ENCODE measurements at regions not wholly inside any gene's neighbourhood (a gene's known extent, or its start where the extent isn't known, plus 50 kb on each side); places are given as distances from the start of the nearest gene placed in this dataset.

DNA sequence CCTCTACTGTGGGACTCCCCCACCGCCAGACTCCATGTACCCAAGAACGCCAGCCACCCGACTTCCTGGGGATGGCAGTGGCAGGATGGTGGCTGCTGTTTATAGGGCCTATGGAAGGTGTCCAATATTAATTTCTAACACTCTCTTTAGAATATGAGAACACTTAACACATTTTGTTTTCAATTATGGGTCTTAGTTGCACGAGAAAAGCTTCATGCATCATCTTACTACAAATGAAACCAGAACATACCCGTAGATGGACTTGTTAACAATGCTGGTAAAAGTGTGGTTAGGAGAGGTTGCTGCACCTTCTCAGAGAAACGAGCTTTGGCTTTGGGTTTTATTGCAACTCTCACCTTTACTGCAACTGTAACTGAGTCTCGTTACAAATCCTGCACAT, 335.6 kb upstream of the ID2 start:
- TF ChIP-seq POLR2A (IDR thresholded peaks at IDR 0.05), result no peak
- TF ChIP-seq, protein P1, sequence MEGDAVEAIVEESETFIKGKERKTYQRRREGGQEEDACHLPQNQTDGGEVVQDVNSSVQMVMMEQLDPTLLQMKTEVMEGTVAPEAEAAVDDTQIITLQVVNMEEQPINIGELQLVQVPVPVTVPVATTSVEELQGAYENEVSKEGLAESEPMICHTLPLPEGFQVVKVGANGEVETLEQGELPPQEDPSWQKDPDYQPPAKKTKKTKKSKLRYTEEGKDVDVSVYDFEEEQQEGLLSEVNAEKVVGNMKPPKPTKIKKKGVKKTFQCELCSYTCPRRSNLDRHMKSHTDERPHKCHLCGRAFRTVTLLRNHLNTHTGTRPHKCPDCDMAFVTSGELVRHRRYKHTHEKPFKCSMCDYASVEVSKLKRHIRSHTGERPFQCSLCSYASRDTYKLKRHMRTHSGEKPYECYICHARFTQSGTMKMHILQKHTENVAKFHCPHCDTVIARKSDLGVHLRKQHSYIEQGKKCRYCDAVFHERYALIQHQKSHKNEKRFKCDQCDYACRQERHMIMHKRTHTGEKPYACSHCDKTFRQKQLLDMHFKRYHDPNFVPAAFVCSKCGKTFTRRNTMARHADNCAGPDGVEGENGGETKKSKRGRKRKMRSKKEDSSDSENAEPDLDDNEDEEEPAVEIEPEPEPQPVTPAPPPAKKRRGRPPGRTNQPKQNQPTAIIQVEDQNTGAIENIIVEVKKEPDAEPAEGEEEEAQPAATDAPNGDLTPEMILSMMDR (IDR thresholded peaks at IDR 0.05), result no peak
